ENCODE measurements at regions not wholly inside any gene's neighbourhood (a gene's known extent, or its start where the extent isn't known, plus 50 kb on each side); places are given as distances from the start of the nearest gene placed in this dataset.
"Not testable (repeated sequence)": the region's sequence is repeated elsewhere in the genome, so short reads cannot be mapped to it uniquely, and the experiment has no call there.

GRCh38 chr2:175686002-175686401 is 316.1 kb downstream of the LNPK start:
- no peak for DNase-seq (ENCODE audit: low read depth, low spot score)
- CTCF ChIA-PET, result interaction anchor here (1.0 to 6.8 kb wide), 3 partner anchors 318 to 402 kb away, joined by 4 to 115 read pairs (median 4); partner anchors contain the start of gene EVX2
- POLR2A ChIA-PET, result no interaction called here
- H3K4me3 ChIP-seq (ENCODE audit: low read depth, low read length), result no peak overlapping the region
- no peak for TF ChIP-seq CTCF (IDR thresholded peaks at IDR 0.05; ENCODE audit: insufficient read depth, low read length, missing control alignments)

GRCh38 chr2:175684466-175684865 is 317.6 kb downstream of the LNPK start:
- DNase-seq (ENCODE audit: low read depth, low spot score), result no peak
- ChIA-PET POLR2A (no interaction called here), CTCF (interaction anchor here (1.8 kb wide), 1 partner anchor 404 kb away, joined by 5 read pairs; no protein-coding TSS in a partner anchor)
- H3K4me3 ChIP-seq (ENCODE audit: low read depth, low read length), result no peak overlapping the region
- TF ChIP-seq CTCF (IDR thresholded peaks at IDR 0.05; ENCODE audit: insufficient read depth, low read length, missing control alignments), result no peak

- CTCF ChIA-PET, result interaction anchor here (1.3 to 4.0 kb wide), 3 partner anchors 10 to 1469 kb away, joined by 3 to 11 read pairs (median 4); no protein-coding TSS in a partner anchor
- POLR2A ChIA-PET, result no interaction called here
Observed at GRCh38 chr2:175679728-175680127, 322.3 kb downstream of the LNPK start.

GRCh38 chr2:175679231-175679630 is 322.8 kb downstream of the LNPK start:
- DNase-seq (ENCODE audit: low read depth, low spot score), result no peak
- ChIA-PET POLR2A (no interaction called here), CTCF (interaction anchor here (1.2 to 4.0 kb wide), 4 partner anchors 8 to 1469 kb away, joined by 3 to 11 read pairs (median 4); no protein-coding TSS in a partner anchor)
- no peak overlapping the region for H3K4me3 ChIP-seq (ENCODE audit: low read depth, low read length)
- no peak for TF ChIP-seq CTCF (IDR thresholded peaks at IDR 0.05; ENCODE audit: insufficient read depth, low read length, missing control alignments)

More at GRCh38 chr2:175679728-175680127, 322.3 kb downstream of the LNPK start:
- no peak for DNase-seq (ENCODE audit: low read depth, low spot score)
- TF ChIP-seq CTCF (IDR thresholded peaks at IDR 0.05; ENCODE audit: insufficient read depth, low read length, missing control alignments), result no peak
- H3K4me3 ChIP-seq (ENCODE audit: low read depth, low read length), result no peak overlapping the region

GRCh38 chr2:175677880-175678279 is 324.2 kb downstream of the LNPK start:
- CTCF ChIA-PET, result interaction anchor here (1.2 to 4.0 kb wide), 2 partner anchors 9 to 12 kb away, joined by 3 to 11 read pairs; no protein-coding TSS in a partner anchor
- TF ChIP-seq CTCF (IDR thresholded peaks at IDR 0.05; ENCODE audit: insufficient read depth, low read length, missing control alignments), result no peak
- no peak overlapping the region for H3K4me3 ChIP-seq (ENCODE audit: low read depth, low read length)
- POLR2A ChIA-PET, result no interaction called here
- no peak for DNase-seq (ENCODE audit: low read depth, low spot score)

GRCh38 chr2:175676813-175677212 is 325.3 kb downstream of the LNPK start:
- POLR2A ChIA-PET, result no interaction called here
- TF ChIP-seq CTCF (IDR thresholded peaks at IDR 0.05; ENCODE audit: insufficient read depth, low read length, missing control alignments), result no peak
- no peak for DNase-seq (ENCODE audit: low read depth, low spot score)
- CTCF ChIA-PET, result no interaction called here
- no peak overlapping the region for H3K4me3 ChIP-seq (ENCODE audit: low read depth, low read length)

- DNase-seq (ENCODE audit: low read depth, low spot score); POLR2A ChIA-PET; H3K4me3 ChIP-seq (ENCODE audit: low read depth, low read length): not testable (repeated sequence)
- CTCF ChIA-PET, result interaction anchor here (1.7 kb wide), 1 partner anchor 428 kb away, joined by 4 read pairs; no protein-coding TSS in a partner anchor
Observed at GRCh38 chr2:175668804-175669203, 333.3 kb downstream of the LNPK start.

Measured in AG04449 (cell line).